ENCODE measurements at regions not wholly inside any gene's neighbourhood (a gene's known extent, or its start where the extent isn't known, plus 50 kb on each side); places are given as distances from the start of the nearest gene placed in this dataset.
A peak's percentile ranks its signal among the peaks of the same experiment; 100 is the strongest.

DNA sequence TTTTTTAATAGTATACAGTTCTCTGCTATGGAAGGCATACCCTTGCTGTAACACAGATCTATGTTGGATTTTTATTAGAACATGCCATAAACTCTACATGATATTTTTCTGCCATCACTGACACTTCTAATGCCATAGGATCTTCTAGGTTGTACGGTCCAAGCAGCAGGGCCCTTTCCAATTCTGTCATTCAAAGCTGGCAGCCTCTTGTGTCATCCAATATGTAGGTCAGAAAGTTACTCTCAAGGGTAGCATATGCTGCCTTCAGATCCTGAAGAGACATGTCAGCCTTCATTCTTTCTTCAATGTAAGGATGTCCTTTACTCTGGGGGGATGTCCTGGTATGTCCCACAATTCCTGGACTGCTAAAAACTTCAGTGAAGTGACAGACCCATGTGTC is 629.2 kb upstream of the USP24 start:
- WGBS, 2 donors, result 89 to 93% methylated on average over 1 of the region's 1 CpG
- no peaks in the 10 kb centered on the region for H3K4me1 ChIP-seq
- H3K27me3 ChIP-seq, result no peaks in the 10 kb centered on the region
- no peak for TF ChIP-seq CTCF (IDR thresholded peaks at IDR 0.05)
- no peak for TF ChIP-seq POLR2A (IDR thresholded peaks at IDR 0.05)
- no peak for DNase-seq
- H3K27ac ChIP-seq, result no peak overlapping the region
- H3K4me3 ChIP-seq, result no peak overlapping the region
- intact Hi-C loops (cut with DNase I), result no loop called here
- H3K9me3 ChIP-seq, result no peaks in the 10 kb centered on the region
- no peaks in the 10 kb centered on the region for H3K36me3 ChIP-seq

- Histone ChIP-seq H3K27me3 (no peaks in the 10 kb centered on the region), H3K36me3 (no peaks in the 10 kb centered on the region), H3K4me1 (no peaks in the 10 kb centered on the region), H3K27ac (no peak overlapping the region), H3K9me3 (no peaks in the 10 kb centered on the region), H3K4me3 (no peak overlapping the region)
- no peak for DNase-seq
- WGBS, 2 donors, result 77 to 79% methylated on average over 5 of the region's 5 CpGs
- TF ChIP-seq POLR2A (IDR thresholded peaks at IDR 0.05) (no peak), CTCF (IDR thresholded peaks at IDR 0.05) (no peak)
- intact Hi-C loops (cut with DNase I), result no loop called here
Observed at GRCh38 chr1:55839626-55840025, 624.5 kb upstream of the USP24 start.

DNA sequence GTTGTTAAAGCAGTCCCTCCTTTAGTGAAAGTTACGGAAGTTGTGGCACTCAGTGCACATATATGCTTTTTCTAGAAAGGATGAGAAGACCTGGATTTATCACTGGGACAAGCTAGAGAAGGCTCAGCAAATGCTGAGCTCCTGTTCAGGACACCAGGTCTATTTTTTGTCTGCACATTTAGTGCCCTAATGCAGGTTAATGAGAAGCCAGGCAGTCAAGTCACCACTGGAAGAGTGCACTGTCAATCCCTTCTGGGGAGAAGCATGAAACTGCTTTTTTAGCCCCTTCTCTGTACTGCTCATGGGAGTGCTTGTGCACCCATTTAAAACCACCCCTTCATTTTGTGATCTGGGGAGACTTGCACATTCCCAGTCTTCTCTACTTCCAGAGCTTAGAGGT is 624.1 kb upstream of the USP24 start:
- H3K9me3 ChIP-seq, result no peaks in the 10 kb centered on the region
- no peaks in the 10 kb centered on the region for H3K36me3 ChIP-seq
- no peak overlapping the region for H3K4me3 ChIP-seq
- peaks cover 0 to 2% (median 0%) of the 10 kb centered on the region in 3 donors for H3K4me1 ChIP-seq
- DNase-seq, result no peak
- H3K27ac ChIP-seq, result no peak overlapping the region
- WGBS, 2 donors, result 86 to 91% methylated on average over 1 of the region's 1 CpG
- intact Hi-C loops (cut with DNase I), result no loop called here
- no peaks in the 10 kb centered on the region for H3K27me3 ChIP-seq
- TF ChIP-seq CTCF (IDR thresholded peaks at IDR 0.05), result no peak
- TF ChIP-seq POLR2A (IDR thresholded peaks at IDR 0.05), result no peak

DNA sequence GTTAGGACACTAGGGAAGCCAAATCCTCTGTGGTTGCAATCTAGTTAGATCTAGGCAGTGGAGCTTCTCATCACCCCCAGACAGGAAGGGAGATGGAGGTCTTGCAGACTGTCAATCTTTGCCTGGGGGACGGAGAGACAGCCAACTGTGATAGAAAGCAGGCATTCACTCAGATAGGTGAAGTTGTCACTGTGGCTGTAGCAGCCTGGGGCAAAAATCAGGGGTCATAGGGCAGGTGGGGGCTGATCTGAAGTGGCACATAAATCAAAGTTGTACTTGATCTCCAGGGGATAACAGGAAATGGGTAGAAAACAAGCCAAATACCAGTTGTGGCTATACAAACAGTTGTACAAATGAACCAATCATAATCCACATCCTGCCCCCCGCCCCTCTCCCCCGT is 620.9 kb upstream of the USP24 start:
- no peak for DNase-seq
- H3K36me3 ChIP-seq, result no peaks in the 10 kb centered on the region
- H3K4me3 ChIP-seq, result no peak overlapping the region
- H3K27ac ChIP-seq, result no peak overlapping the region
- 69 to 71% methylated on average over 3 of the region's 3 CpGs for WGBS, 2 donors
- peaks cover 0 to 14% (median 0%) of the 10 kb centered on the region in 3 donors for H3K4me1 ChIP-seq
- intact Hi-C loops (cut with DNase I), result no loop called here
- H3K27me3 ChIP-seq, result no peaks in the 10 kb centered on the region
- no peak for TF ChIP-seq POLR2A (IDR thresholded peaks at IDR 0.05)
- no peak for TF ChIP-seq CTCF (IDR thresholded peaks at IDR 0.05)
- H3K9me3 ChIP-seq, result no peaks in the 10 kb centered on the region

- H3K4me1 ChIP-seq, result peaks cover 0 to 14% (median 0%) of the 10 kb centered on the region in 3 donors
- H3K27me3 ChIP-seq, result no peaks in the 10 kb centered on the region
- peak overlapping the region in 2 of 4 donors; percentile 36 to 50 for H3K27ac ChIP-seq
- intact Hi-C loops (cut with DNase I), result no loop called here
- H3K9me3 ChIP-seq, result no peaks in the 10 kb centered on the region
- no peak for DNase-seq
- no peaks in the 10 kb centered on the region for H3K36me3 ChIP-seq
- WGBS, 2 donors, result 58 to 65% methylated on average over 2 of the region's 2 CpGs
- H3K4me3 ChIP-seq, result no peak overlapping the region
- TF ChIP-seq POLR2A (IDR thresholded peaks at IDR 0.05) (no peak), CTCF (IDR thresholded peaks at IDR 0.05) (no peak)
Observed at GRCh38 chr1:55833529-55834091, 618.4 kb upstream of the USP24 start.
